ENCODE measurements at regions not wholly inside any gene's neighbourhood (a gene's known extent, or its start where the extent isn't known, plus 50 kb on each side); places are given as distances from the start of the nearest gene placed in this dataset.

- FAIRE-seq = no peak
- Histone ChIP-seq H3K9me3 (ENCODE audit: control insufficient read depth in 2 of 3, insufficient read depth in 1 of 3, low read length in 3 of 3) (no peaks in the 10 kb centered on the region), H3K27me3 (ENCODE audit: control insufficient read depth, insufficient read depth, low read length) (no peaks in the 10 kb centered on the region), H3K27ac (ENCODE audit: low read depth in 2 of 2, low read length in 2 of 2) (no peak overlapping the region), H3K4me3 (ENCODE audit: low read length in 3 of 3) (no peak overlapping the region), H3K9ac (ENCODE audit: low read length in 3 of 3) (no peak overlapping the region), H3K36me3 (ENCODE audit: control insufficient read depth in 2 of 3, insufficient read depth in 3 of 3, low read length in 3 of 3) (no peaks in the 10 kb centered on the region), H3K4me1 (ENCODE audit: control insufficient read depth in 2 of 3, insufficient read depth in 2 of 3, low read depth in 1 of 3, low read length in 3 of 3) (no peaks in the 10 kb centered on the region)
- DNase-seq = peak in 1 of 5 donors; percentile 2
- no peak for TF ChIP-seq CTCF (IDR thresholded peaks at IDR 0.05; ENCODE audit: borderline replicate concordance, extremely low read depth, insufficient read depth)
- intact Hi-C loops (cut with DNase I) = no loop called here
Measured at GRCh38 chr14:35944847-35945246, 118.7 kb downstream of the BRMS1L start.

DNA sequence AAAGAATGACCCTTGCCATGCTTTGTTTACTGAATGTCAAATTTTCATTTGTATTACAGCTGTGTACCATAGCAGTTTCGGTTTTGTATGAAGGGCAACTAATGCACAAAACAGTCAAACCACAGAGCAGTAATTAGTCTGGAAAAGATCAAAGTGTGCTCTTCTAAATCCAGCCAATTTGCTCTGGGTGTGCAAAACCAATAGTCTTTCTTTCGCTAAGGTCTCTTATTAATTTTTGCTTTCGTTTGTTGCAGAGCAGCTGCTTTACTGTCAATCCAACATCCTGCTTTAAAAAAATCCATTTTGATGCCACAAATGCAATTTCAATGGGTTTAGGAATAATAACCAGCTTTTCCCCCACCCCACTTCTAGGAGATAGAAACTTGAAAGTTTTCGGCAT is 114.2 kb downstream of the BRMS1L start:
- FAIRE-seq (no peak), DNase-seq (no peak)
- H3K9ac ChIP-seq (ENCODE audit: low read length in 3 of 3) = no peak overlapping the region
- H3K4me1 ChIP-seq (ENCODE audit: control insufficient read depth in 2 of 3, insufficient read depth in 2 of 3, low read depth in 1 of 3, low read length in 3 of 3) = no peaks in the 10 kb centered on the region
- H3K27me3 ChIP-seq (ENCODE audit: control insufficient read depth, insufficient read depth, low read length) = no peaks in the 10 kb centered on the region
- H3K27ac ChIP-seq (ENCODE audit: low read depth in 2 of 2, low read length in 2 of 2) = no peak overlapping the region
- H3K4me3 ChIP-seq (ENCODE audit: low read length in 3 of 3) = no peak overlapping the region
- no peaks in the 10 kb centered on the region for H3K9me3 ChIP-seq (ENCODE audit: control insufficient read depth in 2 of 3, insufficient read depth in 1 of 3, low read length in 3 of 3)
- no peak for TF ChIP-seq CTCF (IDR thresholded peaks at IDR 0.05; ENCODE audit: borderline replicate concordance, extremely low read depth, insufficient read depth)
- intact Hi-C loops (cut with DNase I) = no loop called here
- H3K36me3 ChIP-seq (ENCODE audit: control insufficient read depth in 2 of 3, insufficient read depth in 3 of 3, low read length in 3 of 3) = no peaks in the 10 kb centered on the region

DNA sequence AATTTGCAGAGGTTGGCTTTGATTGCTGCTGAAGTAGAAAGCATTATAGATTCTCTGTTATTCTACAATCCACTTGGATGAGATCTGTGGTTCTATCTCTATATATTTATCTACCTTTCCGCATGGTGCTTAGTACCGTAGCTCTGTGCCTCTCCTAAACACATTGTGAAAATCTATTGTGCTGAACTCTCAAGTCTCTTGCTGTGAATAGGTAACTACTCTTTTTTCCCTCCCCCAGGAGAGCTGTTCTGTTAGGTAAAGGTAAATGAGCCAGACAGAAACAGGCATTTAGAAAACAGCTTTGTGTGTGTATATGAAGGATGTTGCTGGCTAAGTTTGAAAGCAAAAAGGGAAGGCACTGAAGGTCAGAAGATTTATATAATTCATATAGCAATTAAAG is 112.6 kb downstream of the BRMS1L start:
- Histone ChIP-seq H3K27me3 (ENCODE audit: control insufficient read depth, insufficient read depth, low read length) (no peaks in the 10 kb centered on the region), H3K36me3 (ENCODE audit: control insufficient read depth in 2 of 3, insufficient read depth in 3 of 3, low read length in 3 of 3) (no peaks in the 10 kb centered on the region), H3K4me3 (ENCODE audit: low read length in 3 of 3) (no peak overlapping the region), H3K9ac (ENCODE audit: low read length in 3 of 3) (no peak overlapping the region), H3K4me1 (ENCODE audit: control insufficient read depth in 2 of 3, insufficient read depth in 2 of 3, low read depth in 1 of 3, low read length in 3 of 3) (no peaks in the 10 kb centered on the region), H3K9me3 (ENCODE audit: control insufficient read depth in 2 of 3, insufficient read depth in 1 of 3, low read length in 3 of 3) (no peaks in the 10 kb centered on the region), H3K27ac (ENCODE audit: low read depth in 2 of 2, low read length in 2 of 2) (no peak overlapping the region)
- no peak for FAIRE-seq
- no peak for TF ChIP-seq CTCF (IDR thresholded peaks at IDR 0.05; ENCODE audit: borderline replicate concordance, extremely low read depth, insufficient read depth)
- DNase-seq = no peak
- intact Hi-C loops (cut with DNase I) = no loop called here

GRCh38 chr14:35934499-35934898 is 108.4 kb downstream of the BRMS1L start:
- intact Hi-C loops (cut with DNase I) = no loop called here
- no peaks in the 10 kb centered on the region for H3K9me3 ChIP-seq (ENCODE audit: control insufficient read depth in 2 of 3, insufficient read depth in 1 of 3, low read length in 3 of 3)

More at GRCh38 chr14:35934499-35934898, 108.4 kb downstream of the BRMS1L start:
- Histone ChIP-seq H3K9ac (ENCODE audit: low read length in 3 of 3) (no peak overlapping the region), H3K27me3 (ENCODE audit: control insufficient read depth, insufficient read depth, low read length) (no peaks in the 10 kb centered on the region), H3K4me1 (ENCODE audit: control insufficient read depth in 2 of 3, insufficient read depth in 2 of 3, low read depth in 1 of 3, low read length in 3 of 3) (no peaks in the 10 kb centered on the region), H3K27ac (ENCODE audit: low read depth in 2 of 2, low read length in 2 of 2) (no peak overlapping the region), H3K4me3 (ENCODE audit: low read length in 3 of 3) (no peak overlapping the region), H3K36me3 (ENCODE audit: control insufficient read depth in 2 of 3, insufficient read depth in 3 of 3, low read length in 3 of 3) (no peaks in the 10 kb centered on the region)
- FAIRE-seq = no peak
- TF ChIP-seq CTCF (IDR thresholded peaks at IDR 0.05; ENCODE audit: borderline replicate concordance, extremely low read depth, insufficient read depth) = no peak
- DNase-seq = no peak

All from kidney (tissue), 13 donors.